Dermis blood vessel endothelial cell (primary cell): ENCODE measurements at regions not wholly inside any gene's neighbourhood (a gene's known extent, or its start where the extent isn't known, plus 50 kb on each side); places are given as distances from the start of the nearest gene placed in this dataset.
"Not testable (repeated sequence)": the region's sequence is repeated elsewhere in the genome, so short reads cannot be mapped to it uniquely, and the experiment has no call there.

Experiments used
- DNase-seq: peaks from one replicate; pipeline ENCODE4 v3.0.0; 2010

DNA sequence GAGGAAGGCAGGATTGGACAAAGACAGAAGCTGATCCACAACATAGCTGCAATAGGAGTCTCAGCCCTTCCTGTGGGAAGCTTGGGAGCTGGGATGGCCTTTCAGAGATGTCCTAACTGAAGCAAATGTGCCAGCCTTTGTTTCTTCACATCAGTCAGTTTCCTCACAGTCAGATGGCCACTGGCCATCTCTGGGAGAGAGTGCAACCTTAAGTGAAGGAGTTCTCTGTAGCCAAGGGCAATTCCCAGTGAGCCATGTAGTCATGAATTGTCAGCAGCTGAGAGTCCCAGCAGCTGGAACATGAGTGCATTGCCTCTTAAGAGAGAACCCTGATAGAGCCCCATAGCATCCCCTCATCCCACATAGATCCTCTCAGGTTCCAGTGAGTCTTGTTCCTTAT lies 89.1 kb upstream of the LIFR start:
- no peak for DNase-seq

- no peak for DNase-seq
Observed at GRCh38 chr5:38648703-38649291, 92.4 kb upstream of the LIFR start.

- DNase-seq = no peak
Observed at GRCh38 chr5:38650540-38650939, 94.1 kb upstream of the LIFR start.

- DNase-seq = peak; percentile 93
Observed at GRCh38 chr5:38650946-38651345, 94.5 kb upstream of the LIFR start.

DNA sequence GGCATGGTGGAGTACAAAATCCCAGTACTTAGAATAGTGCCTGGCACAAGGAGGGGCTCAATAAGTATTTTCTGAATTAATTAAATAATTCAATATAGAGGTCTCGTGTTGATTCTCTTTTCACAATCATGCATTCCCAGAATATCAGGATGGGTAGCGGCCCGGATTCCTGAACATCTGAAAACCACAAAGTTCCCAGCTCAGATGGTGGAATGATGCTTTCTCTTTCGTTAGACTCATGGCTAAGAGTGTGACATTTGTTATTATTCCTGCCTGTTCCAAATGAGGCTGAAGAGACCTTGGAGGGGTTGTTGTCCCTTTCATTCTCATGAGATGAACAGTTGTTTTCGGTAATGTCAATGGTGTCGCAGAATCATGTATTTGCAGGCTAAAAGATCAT lies 95.4 kb upstream of the LIFR start:
- DNase-seq = no peak

- DNase-seq = no peak
Observed at GRCh38 chr5:38653389-38653788, 96.9 kb upstream of the LIFR start.

DNA sequence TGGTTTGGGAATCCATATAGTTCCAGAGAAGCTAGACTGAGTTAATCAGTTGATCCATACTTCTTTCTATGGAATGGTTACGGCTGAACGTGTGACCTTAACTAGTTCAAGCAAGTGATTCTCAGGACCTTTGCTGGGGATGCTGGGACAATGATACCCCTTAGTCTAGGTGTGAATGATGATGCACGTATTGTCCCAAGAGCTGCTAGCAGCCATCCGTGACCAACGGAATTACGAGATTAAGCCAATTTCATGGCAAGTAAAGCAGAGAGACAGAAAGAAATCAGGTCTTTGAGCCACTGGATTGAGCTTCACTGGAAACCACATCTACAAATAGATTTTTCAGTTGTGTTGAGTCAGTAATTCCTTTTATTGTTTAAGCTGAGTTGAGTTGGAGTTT lies 99.2 kb upstream of the LIFR start:
- DNase-seq = no peak

- no peak for DNase-seq
Observed at GRCh38 chr5:38656568-38656967, 100.1 kb upstream of the LIFR start.

DNA sequence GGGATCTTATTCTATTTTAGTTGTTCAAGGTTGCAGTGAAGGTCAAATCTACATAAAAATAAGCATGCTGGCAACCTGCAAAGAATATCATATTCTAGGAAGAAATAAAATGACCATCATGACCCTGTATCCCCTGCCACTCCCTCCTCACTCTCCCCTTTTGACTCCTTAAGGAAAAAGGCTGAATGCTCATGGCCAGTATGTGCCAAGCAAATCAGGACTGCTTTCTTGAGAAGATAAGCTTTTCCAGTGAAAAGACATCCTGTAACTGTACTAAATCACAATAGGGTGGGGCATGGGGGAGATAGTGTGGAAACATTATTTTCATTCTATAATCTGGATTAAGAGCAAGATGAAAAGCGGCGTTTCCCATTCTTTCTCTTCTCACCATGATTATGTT lies 100.6 kb upstream of the LIFR start:
- DNase-seq = no peak

DNA sequence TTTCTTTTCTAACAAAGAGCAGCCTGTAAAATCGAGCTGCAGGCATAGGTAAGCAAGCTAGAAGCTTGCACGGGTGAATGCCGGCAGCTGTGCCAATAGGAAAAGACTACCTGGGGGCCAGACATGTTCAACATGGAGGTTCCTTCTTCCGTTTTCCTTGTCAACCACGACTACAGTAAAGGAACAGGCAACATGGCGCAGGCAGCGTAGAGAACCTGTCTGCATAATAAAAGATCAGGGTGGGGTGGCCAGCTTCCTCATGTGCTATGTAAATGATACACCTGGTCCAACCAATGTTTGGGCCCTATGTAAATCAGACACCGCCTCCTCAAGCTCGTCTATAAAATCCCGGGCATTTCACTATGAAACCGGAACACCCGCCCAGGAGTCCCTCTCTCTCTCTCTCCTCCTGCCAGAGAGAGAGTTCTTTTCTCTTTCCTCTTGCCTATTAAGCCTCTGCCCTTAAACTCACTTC lies 103.8 kb upstream of the LIFR start:
- no peak for DNase-seq

- peak; percentile 59 for DNase-seq
Observed at GRCh38 chr5:38662090-38662489, 105.6 kb upstream of the LIFR start.

DNA sequence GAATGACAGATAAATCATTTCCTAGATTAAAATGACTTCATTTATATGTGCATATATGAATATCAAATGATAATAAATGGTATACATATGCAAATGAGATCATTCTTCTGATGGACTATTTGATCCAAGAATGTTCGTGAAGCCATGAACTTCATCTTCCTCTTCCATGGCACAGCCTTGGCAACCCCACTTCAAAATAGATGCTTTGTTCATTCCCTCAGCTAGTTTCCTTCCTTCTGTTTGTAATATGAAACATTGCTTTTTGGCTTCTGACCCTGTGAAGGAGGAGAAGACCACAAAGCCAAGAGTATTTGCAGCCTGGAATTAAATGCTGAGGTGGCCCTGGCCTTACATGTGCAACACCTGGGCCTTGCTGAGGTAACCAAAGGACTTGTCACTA lies 106.8 kb upstream of the LIFR start:
- peak; percentile 36 for DNase-seq

DNA sequence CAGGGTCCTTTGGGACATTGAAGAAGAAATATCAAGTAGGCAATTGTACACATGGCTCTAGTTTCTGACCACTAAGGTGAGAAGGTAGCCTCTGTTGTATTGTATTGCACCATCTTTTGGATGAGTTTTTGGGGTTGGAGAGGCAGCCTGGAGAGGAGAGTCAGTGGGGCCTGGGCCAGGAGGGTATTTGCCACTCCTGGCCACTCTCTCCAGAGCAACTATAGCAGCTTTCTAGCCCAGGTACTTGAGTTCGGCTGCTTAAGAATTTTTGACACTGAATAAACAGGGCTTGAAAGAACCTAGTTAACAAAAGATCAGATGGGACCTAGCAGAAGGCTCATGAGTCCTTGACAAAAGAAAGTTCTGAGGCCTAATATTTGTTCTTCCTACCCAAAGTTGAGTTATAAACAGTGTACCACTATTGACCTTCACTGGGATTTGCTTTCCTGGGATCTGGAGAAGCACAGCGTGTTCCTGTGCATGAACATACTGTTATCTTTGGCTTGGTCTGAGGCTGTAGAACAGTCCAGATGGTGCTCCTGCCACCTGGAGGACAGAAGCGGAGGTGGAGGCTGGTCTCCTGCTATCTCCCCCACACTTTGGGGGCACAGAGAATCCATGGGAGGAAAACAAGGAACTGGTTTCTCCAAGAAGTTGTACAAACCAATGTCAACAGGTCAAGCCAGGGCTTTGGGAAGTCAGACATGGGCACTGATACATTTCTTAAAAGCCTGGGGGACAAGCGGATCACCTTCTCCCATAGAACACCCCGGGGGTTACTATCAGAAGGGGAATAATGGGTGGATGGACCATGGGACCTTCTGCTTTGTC lies 110.4 kb upstream of the LIFR start:
- peak; percentile 81 for DNase-seq

- no peak for DNase-seq
Observed at GRCh38 chr5:38667499-38667776, 111.0 kb upstream of the LIFR start.

GRCh38 chr5:38669361-38669880 lies 113.0 kb upstream of the LIFR start:
- DNase-seq = no peak

DNA sequence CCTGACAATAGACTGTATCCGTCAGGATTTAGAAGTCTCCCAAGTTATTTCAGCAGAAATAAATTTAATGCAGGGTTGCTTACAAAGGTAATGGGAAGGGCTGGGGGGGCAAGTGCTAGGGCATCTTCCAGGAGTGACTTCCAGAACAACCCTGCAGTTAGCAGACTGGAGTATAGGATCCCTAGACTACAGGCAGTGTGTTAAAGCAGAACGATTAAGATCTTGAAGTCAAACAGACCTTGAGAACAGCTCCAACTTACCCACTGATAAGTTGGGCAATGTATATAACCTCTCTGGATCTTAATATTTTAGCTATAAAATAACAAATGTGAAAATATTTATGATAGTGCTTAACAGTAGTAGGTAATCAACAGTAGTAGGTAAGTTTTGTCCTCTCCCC lies 113.6 kb upstream of the LIFR start:
- DNase-seq = no peak

GRCh38 chr5:38670878-38671277 lies 114.4 kb upstream of the LIFR start:
- DNase-seq = no peak

DNA sequence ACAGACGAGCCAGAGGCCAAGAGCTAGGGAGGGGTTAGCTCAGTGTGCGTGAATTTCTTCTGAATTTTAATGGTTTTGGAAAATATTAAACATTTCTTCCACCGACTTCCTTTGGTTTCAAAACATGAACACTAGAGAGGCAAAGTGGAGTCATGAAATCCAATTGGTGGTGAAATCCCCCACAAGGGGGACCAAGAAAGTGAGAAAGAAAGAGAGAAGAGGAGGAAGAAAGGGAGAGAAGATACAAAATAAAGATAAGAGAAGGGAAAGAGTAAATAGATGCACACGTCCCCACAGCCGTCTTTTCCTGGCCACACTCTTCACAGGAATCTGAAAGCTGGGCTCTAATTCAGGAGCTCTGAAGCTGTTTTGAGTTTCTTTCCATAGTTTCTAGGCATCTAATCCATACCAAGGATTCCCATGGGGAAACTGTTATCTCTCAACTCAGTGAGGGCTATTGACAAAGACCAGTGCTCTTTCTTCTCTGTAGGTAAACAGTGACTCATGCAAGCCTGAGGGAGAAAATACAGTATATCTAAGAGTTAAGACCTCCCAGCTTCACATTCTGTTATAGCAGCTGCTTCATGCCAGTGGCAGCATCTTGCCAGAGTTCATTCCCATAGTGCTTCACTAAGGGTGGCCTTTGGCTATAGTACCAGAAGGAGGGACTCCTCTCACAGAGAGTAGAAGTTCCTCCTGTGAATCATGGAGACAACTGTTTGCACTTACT lies 115.8 kb upstream of the LIFR start:
- DNase-seq = no peak

DNA sequence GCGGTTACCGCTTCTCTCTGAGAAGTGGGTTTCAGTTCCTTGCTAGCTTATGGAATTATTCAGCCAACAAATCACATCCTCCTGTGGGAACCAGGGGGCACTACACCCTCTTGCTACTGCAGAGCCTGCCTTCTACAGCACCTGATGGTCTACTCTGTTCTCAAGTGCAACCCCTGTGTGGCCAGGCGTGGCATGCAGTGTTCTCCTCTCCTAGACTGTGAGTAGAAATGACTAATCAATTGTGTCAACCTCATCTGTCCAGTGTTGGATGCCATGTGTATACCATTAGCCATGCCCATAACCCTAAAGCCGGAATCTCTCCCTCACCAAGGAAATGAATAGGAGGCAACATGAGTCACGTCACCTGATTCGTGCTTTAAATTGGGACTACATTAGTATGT lies 117.2 kb upstream of the LIFR start:
- DNase-seq = peak; percentile 27

- DNase-seq = no peak
Observed at GRCh38 chr5:38675443-38675842, 119.0 kb upstream of the LIFR start.

- no peak for DNase-seq
Observed at GRCh38 chr5:38677636-38678035, 121.2 kb upstream of the LIFR start.

GRCh38 chr5:38678076-38678475 lies 121.6 kb upstream of the LIFR start:
- no peak for DNase-seq

- not testable (repeated sequence) for DNase-seq
Observed at GRCh38 chr5:38678697-38679096, 122.3 kb upstream of the LIFR start.
